Muscle of back (tissue), 3 donors: ENCODE measurements at regions not wholly inside any gene's neighbourhood (a gene's known extent, or its start where the extent isn't known, plus 50 kb on each side); places are given as distances from the start of the nearest gene placed in this dataset.
A peak's percentile ranks its signal among the peaks of the same experiment; 100 is the strongest.
"Not testable (repeated sequence)": the region's sequence is repeated elsewhere in the genome, so short reads cannot be mapped to it uniquely, and the experiment has no call there.

Experiments
- DNase-seq, 3 donors: peaks; one replicate each; pipeline versions ENCODE4 v3.0.0 to v3.0.0-alpha.2; 2013

GRCh38 chr20:29296256-29297230 is 1960.9 kb upstream of the DEFB115 start:
- DNase-seq: no peak

GRCh38 chr20:29297411-29298270 is 1959.8 kb upstream of the DEFB115 start:
- DNase-seq: no peak

- DNase-seq: no peak
Measured at GRCh38 chr20:29298271-29298590, 1959.2 kb upstream of the DEFB115 start.

- peak in 1 of 3 donors; percentile 49 for DNase-seq
Measured at GRCh38 chr20:29298759-29299613, 1958.5 kb upstream of the DEFB115 start.

- no peak for DNase-seq
Measured at GRCh38 chr20:29299811-29300578, 1957.5 kb upstream of the DEFB115 start.

- no peak for DNase-seq
Measured at GRCh38 chr20:29300579-29301551, 1956.6 kb upstream of the DEFB115 start.

GRCh38 chr20:29301624-29302259 is 1955.7 kb upstream of the DEFB115 start:
- DNase-seq: no peak

GRCh38 chr20:29302979-29303644 is 1954.4 kb upstream of the DEFB115 start:
- DNase-seq: no peak

GRCh38 chr20:29306390-29307072 is 1950.9 kb upstream of the DEFB115 start:
- no peak for DNase-seq

- not testable (repeated sequence) for DNase-seq
Measured at GRCh38 chr20:29307484-29307883, 1950.0 kb upstream of the DEFB115 start.

- not testable (repeated sequence) for DNase-seq
Measured at GRCh38 chr20:29308956-29309355, 1948.5 kb upstream of the DEFB115 start.

GRCh38 chr20:29309481-29309880 is 1948.0 kb upstream of the DEFB115 start:
- not testable (repeated sequence) for DNase-seq

GRCh38 chr20:29311046-29311445 is 1946.4 kb upstream of the DEFB115 start:
- not testable (repeated sequence) for DNase-seq

GRCh38 chr20:29312679-29313078 is 1944.8 kb upstream of the DEFB115 start:
- not testable (repeated sequence) for DNase-seq

- DNase-seq: no peak
Measured at GRCh38 chr20:29313481-29313880, 1944.0 kb upstream of the DEFB115 start.

GRCh38 chr20:29314294-29314693 is 1943.2 kb upstream of the DEFB115 start:
- no peak for DNase-seq

GRCh38 chr20:29318871-29319461 is 1938.5 kb upstream of the DEFB115 start:
- DNase-seq: no peak
